ENCODE measurements at regions not wholly inside any gene's neighbourhood (a gene's known extent, or its start where the extent isn't known, plus 50 kb on each side); places are given as distances from the start of the nearest gene placed in this dataset.
"Not testable (repeated sequence)": the region's sequence is repeated elsewhere in the genome, so short reads cannot be mapped to it uniquely, and the experiment has no call there.

DNA sequence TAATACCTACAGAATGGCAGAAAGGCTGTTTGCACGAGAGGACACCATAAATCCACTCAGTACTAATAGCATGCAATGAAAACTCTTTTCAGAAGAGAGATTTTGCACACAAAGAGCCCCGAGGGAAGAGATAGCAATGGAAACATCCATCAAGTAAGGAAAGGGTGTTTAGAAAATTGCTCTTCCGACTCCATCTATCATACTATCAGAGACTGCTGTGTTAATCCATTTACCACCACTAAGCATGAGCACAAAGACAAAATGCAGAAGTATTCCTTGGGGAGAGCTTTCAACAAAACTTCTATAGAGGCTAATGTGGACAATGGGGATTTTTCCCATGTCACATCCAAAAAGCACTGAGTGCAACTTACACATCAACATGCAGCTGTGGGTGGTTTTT, 72.1 kb upstream of the PLAAT1 start:
- DNase-seq = no peak
- intact Hi-C loops (cut with DNase I) = no loop called here

DNA sequence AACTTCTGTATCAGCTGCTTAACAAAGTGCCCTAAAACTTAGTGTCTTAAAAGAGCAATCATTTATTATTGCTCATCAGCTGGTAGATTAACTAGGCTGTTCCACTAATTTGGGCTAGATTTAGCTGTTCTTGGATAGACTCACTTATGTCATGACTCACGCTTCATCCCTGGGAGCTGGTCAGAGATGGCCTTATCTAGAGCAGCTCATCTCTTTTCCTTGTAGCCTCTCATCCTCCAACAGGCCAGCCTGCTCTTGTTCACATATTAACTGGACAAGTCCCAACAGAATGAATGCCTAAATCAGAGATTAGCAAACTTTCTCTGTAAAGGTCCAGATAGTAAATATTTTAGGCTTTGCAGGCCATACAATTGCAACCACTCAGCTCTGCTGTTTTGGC, 66.9 kb upstream of the PLAAT1 start:
- DNase-seq = no peak
- intact Hi-C loops (cut with DNase I) = no loop called here

DNA sequence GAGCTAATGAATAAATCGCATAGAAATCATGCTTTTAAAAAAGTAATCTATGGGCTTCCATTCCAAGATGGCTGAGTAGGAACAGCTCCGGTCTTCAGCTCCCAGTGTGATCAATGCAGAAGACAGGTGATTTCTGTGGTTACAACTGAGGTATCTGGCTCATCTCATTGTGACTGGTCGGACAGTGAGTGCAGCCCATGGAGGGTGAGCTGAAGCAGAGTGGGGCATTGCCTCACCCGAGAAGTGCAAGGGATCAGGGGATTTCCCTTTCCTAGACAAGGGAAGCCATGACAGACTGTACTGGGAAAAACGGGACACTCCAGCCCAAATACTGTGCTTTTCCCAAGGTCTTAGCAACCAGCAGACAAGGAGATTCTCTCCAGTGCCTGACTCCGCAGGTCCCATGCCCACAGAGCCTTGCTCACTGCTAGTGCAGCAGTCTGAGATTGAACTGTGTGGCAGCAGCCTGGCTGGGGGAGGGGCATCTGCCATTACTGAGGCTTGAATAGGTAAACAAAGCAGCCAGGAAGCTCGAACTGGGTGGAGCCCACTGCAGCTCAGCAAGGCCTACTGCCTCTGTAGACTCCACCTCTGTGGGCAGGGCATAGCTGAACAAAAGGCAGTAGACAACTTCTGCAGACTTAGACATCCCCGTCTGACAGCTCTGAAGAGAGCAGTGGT, 61.5 kb upstream of the PLAAT1 start:
- DNase-seq; intact Hi-C loops (cut with DNase I): not testable (repeated sequence)

DNA sequence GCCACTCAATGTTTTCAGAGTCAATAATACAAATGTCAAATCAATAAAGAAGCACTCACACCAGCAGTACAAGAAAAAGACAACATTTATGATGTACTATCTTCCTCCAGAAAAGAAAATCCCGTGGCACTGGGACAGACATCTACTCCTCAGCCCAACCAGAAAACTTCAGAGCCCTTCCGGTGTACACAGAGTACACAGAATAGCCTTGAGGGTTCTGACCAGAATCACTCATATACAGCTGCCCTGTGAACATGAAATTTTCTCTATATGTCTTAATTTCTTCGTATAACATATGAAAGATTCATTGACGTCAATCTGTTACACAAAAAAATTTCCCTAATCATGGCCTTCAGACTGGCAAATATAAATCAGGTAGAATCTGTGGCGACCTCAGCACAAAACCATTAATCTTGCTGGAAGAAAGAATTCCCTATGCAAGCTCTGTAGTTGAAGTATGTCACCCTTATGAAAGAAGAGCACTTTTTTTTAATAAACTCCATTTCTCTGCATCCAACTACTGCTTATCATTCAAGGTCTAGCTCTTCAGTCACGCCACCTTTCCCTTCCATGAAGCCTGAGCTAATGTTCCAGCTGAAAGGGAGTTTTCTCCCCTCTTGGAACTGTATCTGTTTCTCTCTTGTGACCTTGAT, 53.8 kb upstream of the PLAAT1 start:
- no peak for DNase-seq
- intact Hi-C loops (cut with DNase I) = no loop called here

DNA sequence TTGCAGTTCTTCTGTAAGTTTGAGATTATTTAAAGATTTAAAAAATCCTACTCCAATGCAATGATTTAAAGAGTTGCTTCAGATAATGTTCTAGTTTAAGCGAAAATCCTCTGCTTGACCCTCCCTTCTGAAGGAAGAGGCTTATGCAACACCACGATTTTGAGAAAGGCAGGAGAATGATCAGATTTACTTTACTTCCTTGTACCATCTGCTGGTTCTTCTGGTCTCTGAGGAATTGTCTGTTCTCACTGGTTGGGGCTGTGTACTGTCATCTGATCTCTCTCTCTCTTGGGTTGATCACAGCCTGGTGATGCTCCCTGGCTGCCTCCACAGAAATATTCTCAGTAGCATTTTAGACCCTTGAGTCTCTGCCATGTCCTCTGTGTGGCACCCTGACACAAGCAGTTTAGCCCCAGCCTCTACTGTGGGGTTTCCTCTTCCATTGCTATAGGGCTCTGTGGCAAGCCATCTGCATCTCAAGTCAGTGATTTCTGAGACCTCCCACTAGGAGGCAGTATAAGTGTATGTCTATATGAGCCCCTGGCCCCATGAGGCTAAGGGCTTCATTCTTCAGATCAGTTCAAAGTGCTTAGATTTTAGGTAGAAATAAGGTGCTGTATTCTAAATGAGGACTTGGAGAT, 50.8 kb upstream of the PLAAT1 start:
- intact Hi-C loops (cut with DNase I) = no loop called here
- DNase-seq = peak in 15 of 42 donors; percentile 7 to 66 (median 24)
